OCI-LY1 (cell line): ENCODE measurements at regions not wholly inside any gene's neighbourhood (a gene's known extent, or its start where the extent isn't known, plus 50 kb on each side); places are given as distances from the start of the nearest gene placed in this dataset.

Source experiments
- H2AFZ ChIP-seq: fragments of 200-600 bp; sonication (generic), shearing (Covaris generic); 2 replicates; pipeline ENCODE4 v1.6.0; 2014; ENCODE audit warnings: antibody characterized with exemption, mild to moderate bottlenecking, low read length
- H3F3A ChIP-seq: fragments of 200-600 bp; sonication (generic), shearing (Covaris generic); 2 replicates; pipeline ENCODE4 v1.6.0; 2014; ENCODE audit warnings: mild to moderate bottlenecking, antibody characterized with exemption, low read length, moderate library complexity; ENCODE audit not compliant: insufficient read depth
- H3K27ac ChIP-seq: fragments of 200-600 bp; sonication (generic); 2 replicates; pipeline ENCODE4 v1.5.1; 2014; ENCODE audit warnings: low read length, mixed run types, mild to moderate bottlenecking, low read depth; ENCODE audit not compliant: poor library complexity, severe bottlenecking
- H3K27me3 ChIP-seq: fragments of 200-600 bp; sonication (generic); 2 replicates; pipeline ENCODE4 v1.6.0; 2014; ENCODE audit warnings: antibody characterized with exemption, mild to moderate bottlenecking, low read length, moderate library complexity; ENCODE audit not compliant: insufficient read depth
- H3K36me3 ChIP-seq: fragments of 200-600 bp; sonication (generic); 2 replicates; pipeline ENCODE4 v1.6.1; 2014; ENCODE audit warnings: mild to moderate bottlenecking, antibody characterized with exemption, low read length, moderate library complexity, mixed read lengths; ENCODE audit not compliant: insufficient read depth
- H3K4me1 ChIP-seq: fragments of 200-600 bp; sonication (generic); 2 replicates; pipeline ENCODE4 v1.5.1; 2014; ENCODE audit warnings: mild to moderate bottlenecking, low read length, moderate library complexity; ENCODE audit not compliant: insufficient read depth, severe bottlenecking
- H3K4me2 ChIP-seq: fragments of 200-600 bp; sonication (generic), shearing (Covaris generic); 2 replicates; pipeline ENCODE4 v1.6.1; 2014; ENCODE audit warnings: low read length
- H3K4me3 ChIP-seq: fragments of 200-600 bp; sonication (generic); 2 replicates; pipeline ENCODE4 v1.5.1; 2014; ENCODE audit warnings: low read length, low read depth, mild to moderate bottlenecking, mixed read lengths; ENCODE audit not compliant: poor library complexity, severe bottlenecking
- H3K79me2 ChIP-seq: fragments of 200-600 bp; shearing (Covaris generic); 2 replicates; pipeline ENCODE4 v1.6.1; 2016; ENCODE audit warnings: mixed run types, low read length, mixed read lengths; ENCODE audit not compliant: insufficient read depth
- H3K9ac ChIP-seq: fragments of 200-600 bp; sonication (generic), shearing (Covaris generic); 2 replicates; pipeline ENCODE4 v1.6.1; 2014; ENCODE audit warnings: mild to moderate bottlenecking, low read length, mixed read lengths
- H3K9me2 ChIP-seq: fragments of 200-600 bp; sonication (generic), shearing (Covaris generic); 2 replicates; pipeline ENCODE4 v1.6.1; 2014; ENCODE audit warnings: low read depth, mild to moderate bottlenecking, low read length, mixed read lengths
- H3K9me3 ChIP-seq: fragments of 200-600 bp; shearing (Covaris generic); 2 replicates; pipeline ENCODE4 v1.6.1; 2014; ENCODE audit warnings: low read length, mixed read lengths
- H4K20me1 ChIP-seq: fragments of 200-600 bp; sonication (generic), shearing (Covaris generic); 2 replicates; pipeline ENCODE4 v1.6.0; 2016; ENCODE audit warnings: mild to moderate bottlenecking, low read length; ENCODE audit not compliant: insufficient read depth
- CTCF ChIP-seq: fragments of 200-600 bp; sonication (generic), shearing (Covaris generic); IDR thresholded peaks from 2 replicates; pipeline ENCODE4 v1.5.1; 2017; ENCODE audit warnings: mild to moderate bottlenecking, antibody characterized with exemption, low read length, moderate library complexity, mixed read lengths
- EZH2 ChIP-seq: fragments of 200-600 bp; sonication (generic), shearing (Covaris generic); IDR thresholded peaks from 2 replicates; pipeline ENCODE4 v1.8.0; 2017; ENCODE audit warnings: borderline replicate concordance, mixed run types, mild to moderate bottlenecking, antibody characterized with exemption, low read length, moderate library complexity, mixed read lengths

DNA sequence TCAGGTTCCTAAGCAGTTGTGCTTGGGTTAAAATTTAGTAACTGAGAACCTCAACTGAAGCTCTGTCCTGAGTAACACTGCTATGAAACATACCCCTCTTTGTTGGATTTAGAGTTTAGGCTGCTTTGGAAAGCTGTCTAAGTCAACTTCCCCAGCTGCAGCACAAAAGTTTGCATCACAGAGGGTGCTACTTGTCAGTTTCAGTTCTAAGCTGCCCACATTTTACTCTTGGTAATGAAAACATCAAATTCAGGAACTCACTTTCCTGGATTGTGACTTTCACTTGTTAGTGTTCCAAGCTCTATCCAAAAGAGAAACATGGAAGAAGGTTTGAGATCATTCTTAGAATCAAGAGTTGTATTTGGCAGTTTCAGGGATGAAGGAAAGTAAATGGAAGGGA, 191.7 kb upstream of the NFIA start:
- no peaks in the 10 kb centered on the region for H3K9me2 ChIP-seq
- H3K4me1 ChIP-seq: no peaks in the 10 kb centered on the region
- H3K4me2 ChIP-seq: no peak overlapping the region
- no peak overlapping the region for H3K9ac ChIP-seq
- H3K27me3 ChIP-seq: no peaks in the 10 kb centered on the region
- no peak overlapping the region for H2AFZ ChIP-seq
- H3K79me2 ChIP-seq: no peaks in the 10 kb centered on the region
- H3K36me3 ChIP-seq: no peaks in the 10 kb centered on the region
- no peak overlapping the region for H3K27ac ChIP-seq
- H4K20me1 ChIP-seq: no peaks in the 10 kb centered on the region
- no peaks in the 10 kb centered on the region for H3K9me3 ChIP-seq
- TF ChIP-seq CTCF (no peak), EZH2 (no peak)
- H3F3A ChIP-seq: no peaks in the 10 kb centered on the region
- H3K4me3 ChIP-seq: no peak overlapping the region

GRCh38 chr1:60889709-60890108, 192.7 kb upstream of the NFIA start:
- Histone ChIP-seq H3K27ac (no peak overlapping the region), H3K4me2 (no peak overlapping the region), H3K36me3 (no peaks in the 10 kb centered on the region), H3K9me3 (no peaks in the 10 kb centered on the region), H3K9ac (no peak overlapping the region), H3K4me1 (no peaks in the 10 kb centered on the region), H3K79me2 (no peaks in the 10 kb centered on the region), H3F3A (no peaks in the 10 kb centered on the region), H2AFZ (no peak overlapping the region), H3K9me2 (no peaks in the 10 kb centered on the region), H3K4me3 (no peak overlapping the region), H3K27me3 (no peaks in the 10 kb centered on the region), H4K20me1 (no peaks in the 10 kb centered on the region)
- TF ChIP-seq CTCF (no peak), EZH2 (no peak)

- Histone ChIP-seq H3K4me1 (no peaks in the 10 kb centered on the region), H3K9me3 (no peaks in the 10 kb centered on the region), H3K27me3 (no peaks in the 10 kb centered on the region), H4K20me1 (no peaks in the 10 kb centered on the region), H3K9me2 (no peaks in the 10 kb centered on the region), H3K9ac (no peak overlapping the region), H3K4me3 (no peak overlapping the region), H2AFZ (no peak overlapping the region), H3K4me2 (no peak overlapping the region), H3K79me2 (no peaks in the 10 kb centered on the region), H3F3A (no peaks in the 10 kb centered on the region), H3K27ac (no peak overlapping the region), H3K36me3 (no peaks in the 10 kb centered on the region)
- TF ChIP-seq CTCF: no peak
- TF ChIP-seq EZH2: no peak
These were observed 194.2 kb upstream of the NFIA start for GRCh38 chr1:60888126-60888525.
